GM12892 (cell line): ENCODE measurements at regions not wholly inside any gene's neighbourhood (a gene's known extent, or its start where the extent isn't known, plus 50 kb on each side); places are given as distances from the start of the nearest gene placed in this dataset.

Experiments used
- POLR2A ChIP-seq: IDR thresholded peaks from 2 replicates; pipeline ENCODE4 v1.6.1; 2011; ENCODE audit warnings: low read depth, low read length, control low read depth
- POLR2AphosphoS5 ChIP-seq: IDR thresholded peaks from 2 replicates; pipeline ENCODE4 v1.6.1; 2011; ENCODE audit warnings: low read depth, low read length, control low read depth

DNA sequence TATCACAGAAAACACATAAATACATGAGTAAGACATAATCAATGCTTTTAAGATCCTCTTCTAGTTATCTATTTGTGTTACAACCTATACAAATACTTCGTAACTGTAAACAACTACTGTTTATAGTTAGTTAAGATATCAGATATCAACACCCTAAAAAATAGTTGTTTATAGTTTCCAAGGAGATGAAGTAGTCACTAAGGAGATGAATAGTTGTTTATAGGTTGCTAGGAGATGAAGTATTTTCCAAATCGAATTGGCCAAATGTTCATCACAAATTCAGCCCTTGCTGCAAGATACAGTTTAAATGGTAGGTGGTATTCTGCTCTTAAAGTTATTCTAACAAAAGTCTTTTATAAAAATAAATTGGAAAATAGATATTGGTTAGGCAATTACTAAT lies 618.2 kb upstream of the PCDH10 start:
- TF ChIP-seq POLR2AphosphoS5 (no peak), POLR2A (no peak)
